Brain microvascular endothelial cell (primary cell): ENCODE measurements at regions not wholly inside any gene's neighbourhood (a gene's known extent, or its start where the extent isn't known, plus 50 kb on each side); places are given as distances from the start of the nearest gene placed in this dataset.

Experiments
- DNase-seq: peaks from one replicate; pipeline ENCODE4 v3.0.0-alpha.2; 2020
- H3K27ac ChIP-seq: fragments of 250-450 bp; sonication (Bioruptor Pico); 2 replicates; pipeline ENCODE4 v1.5.1; 2020; ENCODE audit warnings: mild to moderate bottlenecking, moderate library complexity
- H3K27me3 ChIP-seq: fragments of 250-450 bp; sonication (Bioruptor Pico); replicated peaks from 2 replicates; pipeline ENCODE4 v1.5.1; 2020; ENCODE audit warnings: mild to moderate bottlenecking
- H3K36me3 ChIP-seq: fragments of 250-450 bp; sonication (Bioruptor Pico); replicated peaks from 2 replicates; pipeline ENCODE4 v1.5.1; 2020; ENCODE audit warnings: mild to moderate bottlenecking
- H3K4me3 ChIP-seq: 2 replicates; pipeline ENCODE4 v1.5.1; 2011; ENCODE audit warnings: low read depth, mild to moderate bottlenecking, control low read depth, low read length, moderate library complexity
- in situ Hi-C: cut with HindIII; loops from 2 replicates; pipeline ENCODE4 v1.10.0; 2017; ENCODE audit warnings: low sequenced_read_pairs, low pct_ligation_motif_present
- TF ChIP-seq, protein P1 (sequence below): IDR thresholded peaks from 2 replicates; pipeline ENCODE4 v1.5.1; 2011; ENCODE audit warnings: low read depth, mild to moderate bottlenecking, moderate library complexity, low read length, control low read depth, inconsistent platforms; ENCODE audit errors: missing control alignments

DNA sequence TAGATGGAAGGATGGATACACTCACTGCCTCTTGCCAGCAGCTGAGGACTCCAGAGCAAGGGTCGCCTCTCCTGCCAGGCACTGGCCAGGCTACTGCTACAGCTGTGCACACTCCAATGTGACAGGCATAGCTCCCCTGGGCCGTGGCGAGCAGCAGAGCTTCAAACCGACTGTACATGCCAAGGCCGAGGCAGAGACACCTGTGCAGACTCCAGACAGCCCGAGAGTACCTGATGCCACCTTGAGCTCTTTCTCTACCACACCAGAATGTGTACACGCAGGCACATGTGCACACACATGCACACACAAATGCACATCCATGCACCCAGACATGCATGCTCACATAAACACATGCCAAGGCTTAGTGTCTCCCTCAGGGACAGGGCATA is 508.3 kb upstream of the MYT1L start:
- H3K27ac ChIP-seq = no peak overlapping the region
- DNase-seq = no peak
- no peaks in the 10 kb centered on the region for H3K36me3 ChIP-seq
- no peaks in the 10 kb centered on the region for H3K27me3 ChIP-seq
- in situ Hi-C loops = no loop called here
- H3K4me3 ChIP-seq = no peak overlapping the region
- TF ChIP-seq, protein P1, sequence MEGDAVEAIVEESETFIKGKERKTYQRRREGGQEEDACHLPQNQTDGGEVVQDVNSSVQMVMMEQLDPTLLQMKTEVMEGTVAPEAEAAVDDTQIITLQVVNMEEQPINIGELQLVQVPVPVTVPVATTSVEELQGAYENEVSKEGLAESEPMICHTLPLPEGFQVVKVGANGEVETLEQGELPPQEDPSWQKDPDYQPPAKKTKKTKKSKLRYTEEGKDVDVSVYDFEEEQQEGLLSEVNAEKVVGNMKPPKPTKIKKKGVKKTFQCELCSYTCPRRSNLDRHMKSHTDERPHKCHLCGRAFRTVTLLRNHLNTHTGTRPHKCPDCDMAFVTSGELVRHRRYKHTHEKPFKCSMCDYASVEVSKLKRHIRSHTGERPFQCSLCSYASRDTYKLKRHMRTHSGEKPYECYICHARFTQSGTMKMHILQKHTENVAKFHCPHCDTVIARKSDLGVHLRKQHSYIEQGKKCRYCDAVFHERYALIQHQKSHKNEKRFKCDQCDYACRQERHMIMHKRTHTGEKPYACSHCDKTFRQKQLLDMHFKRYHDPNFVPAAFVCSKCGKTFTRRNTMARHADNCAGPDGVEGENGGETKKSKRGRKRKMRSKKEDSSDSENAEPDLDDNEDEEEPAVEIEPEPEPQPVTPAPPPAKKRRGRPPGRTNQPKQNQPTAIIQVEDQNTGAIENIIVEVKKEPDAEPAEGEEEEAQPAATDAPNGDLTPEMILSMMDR = no peak

DNA sequence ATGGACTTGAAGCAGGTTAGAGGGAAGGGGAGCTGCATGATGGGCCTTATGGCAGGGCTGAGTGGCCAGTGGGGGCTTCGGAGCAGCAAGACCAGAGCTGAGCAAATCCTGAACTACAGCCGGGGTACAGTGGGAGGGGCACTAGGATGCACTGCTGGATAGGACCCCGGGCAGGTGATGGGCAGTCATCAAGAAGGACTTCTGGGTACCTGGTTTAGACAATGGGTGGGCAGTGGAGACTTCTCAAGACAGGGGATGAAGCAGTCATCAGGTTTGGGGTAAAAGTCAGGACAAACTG is 507.4 kb upstream of the MYT1L start:
- Histone ChIP-seq H3K36me3 (no peaks in the 10 kb centered on the region), H3K27me3 (no peaks in the 10 kb centered on the region), H3K4me3 (no peak overlapping the region), H3K27ac (no peak overlapping the region)
- TF ChIP-seq, protein P1 = no peak
- no peak for DNase-seq
- in situ Hi-C loops = no loop called here

DNA sequence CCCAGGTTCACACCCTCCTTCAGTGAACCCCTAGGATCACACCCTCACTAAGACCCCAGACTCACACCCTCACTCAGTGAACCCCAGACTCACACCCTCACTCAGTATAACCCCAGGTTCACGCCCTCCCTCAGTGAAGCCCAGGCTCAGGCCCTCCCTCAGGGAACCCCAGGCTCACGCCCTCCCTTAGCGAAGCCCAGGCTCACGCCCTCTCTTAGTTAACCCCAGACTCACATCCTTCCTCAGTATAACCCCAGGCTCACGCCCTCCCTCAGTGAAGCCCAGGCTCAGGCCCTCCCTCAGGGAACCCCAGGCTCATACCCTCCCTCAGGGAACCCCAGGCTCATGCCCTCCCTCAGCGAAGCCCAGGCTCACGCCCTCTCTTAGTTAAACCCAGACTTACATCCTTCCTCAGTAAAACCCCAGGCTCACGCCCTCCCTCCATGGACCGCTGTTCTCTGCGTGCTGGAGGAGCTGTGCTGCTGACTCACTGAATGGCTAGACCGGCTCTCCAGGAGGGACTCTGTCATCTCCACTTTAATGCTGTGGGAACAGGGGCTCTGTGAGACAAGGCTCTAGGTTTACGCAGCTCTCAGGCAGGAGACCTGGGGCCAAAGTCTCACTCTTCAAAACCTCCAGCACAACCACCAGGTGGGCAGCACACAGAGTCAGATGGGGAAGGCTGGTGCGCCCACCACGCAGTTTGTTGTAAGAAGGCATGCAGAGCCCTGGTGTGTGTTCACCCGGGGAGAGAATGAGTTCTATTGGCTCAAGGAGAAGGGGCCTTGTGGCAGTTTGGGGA is 506.9 kb upstream of the MYT1L start:
- Histone ChIP-seq H3K4me3 (no peak overlapping the region), H3K27ac (no peak overlapping the region), H3K27me3 (no peaks in the 10 kb centered on the region), H3K36me3 (no peaks in the 10 kb centered on the region)
- in situ Hi-C loops = no loop called here
- no peak for DNase-seq
- TF ChIP-seq, protein P1 = no peak

DNA sequence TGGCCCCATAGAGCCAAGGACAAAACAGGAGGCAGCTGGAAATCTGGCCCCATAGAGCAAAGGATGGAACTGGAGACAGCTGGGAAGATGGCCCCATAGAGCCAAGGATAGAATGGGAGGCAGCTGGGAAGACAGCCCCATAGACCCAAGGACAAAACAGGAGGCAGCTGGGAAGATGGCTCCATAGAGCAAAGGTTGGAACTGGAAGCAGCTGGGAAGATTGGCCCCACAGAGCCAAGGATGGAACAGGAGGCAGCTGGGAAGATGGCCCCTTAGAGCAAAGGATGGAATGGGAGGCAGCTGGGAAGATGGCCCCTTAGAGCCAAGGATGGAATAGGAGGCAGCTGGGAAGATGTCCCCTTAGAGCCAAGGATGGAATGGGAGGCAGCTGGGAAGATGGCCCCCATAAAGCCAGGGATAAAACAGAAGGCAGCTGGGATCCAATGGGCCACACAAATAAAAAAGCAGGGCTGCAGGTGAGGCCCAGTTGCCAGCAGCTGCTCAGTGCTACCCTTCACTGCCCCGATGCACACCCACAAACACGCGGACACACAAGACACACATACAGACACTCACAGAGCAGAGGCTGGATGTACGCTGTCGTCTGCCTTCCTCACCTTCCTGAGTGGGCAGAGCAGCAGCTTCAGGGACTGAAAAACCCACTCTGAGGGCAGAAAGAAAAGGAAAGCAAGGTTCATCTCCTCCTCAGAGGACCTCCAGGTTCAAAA is 505.4 kb upstream of the MYT1L start:
- Histone ChIP-seq H3K36me3 (no peaks in the 10 kb centered on the region), H3K4me3 (no peak overlapping the region), H3K27me3 (no peaks in the 10 kb centered on the region), H3K27ac (no peak overlapping the region)
- in situ Hi-C loops = no loop called here
- no peak for DNase-seq
- TF ChIP-seq, protein P1 = no peak

DNA sequence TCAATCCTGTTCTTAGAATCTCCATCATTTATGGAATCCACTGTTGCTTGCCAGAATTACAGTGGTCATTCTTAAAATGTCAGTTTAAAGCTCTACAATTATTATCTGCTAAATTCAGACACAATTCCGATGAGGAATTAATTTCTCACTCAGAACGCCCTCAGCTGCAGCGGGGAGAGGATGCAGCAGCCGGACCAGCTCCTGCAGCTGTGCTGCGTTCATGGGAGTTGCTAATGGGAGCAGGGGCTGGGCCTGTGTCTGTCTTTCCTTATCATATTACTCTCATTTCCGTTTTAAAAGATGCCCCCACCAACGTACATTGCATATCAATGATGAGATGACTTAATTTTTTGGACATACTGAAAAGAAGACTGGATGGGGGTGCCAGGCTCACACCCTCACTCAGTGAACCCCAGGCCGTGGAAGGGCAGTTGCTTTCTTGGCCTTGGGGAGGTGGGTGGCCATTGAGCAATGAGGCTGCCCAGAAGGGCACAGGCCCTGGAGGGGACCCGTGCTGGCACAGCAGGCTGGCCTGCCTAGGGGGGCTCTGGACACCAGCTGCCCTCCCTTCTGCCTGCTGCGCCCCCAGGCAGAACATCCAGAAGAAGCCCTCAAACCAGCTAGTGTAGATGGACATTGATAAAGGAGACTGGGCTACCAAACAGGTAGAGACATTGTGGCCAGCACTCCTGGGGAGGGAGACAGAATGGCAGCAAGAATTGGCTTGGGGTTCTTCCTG is 503.6 kb upstream of the MYT1L start:
- TF ChIP-seq, protein P1 = no peak
- Histone ChIP-seq H3K27ac (no peak overlapping the region), H3K4me3 (no peak overlapping the region), H3K27me3 (no peaks in the 10 kb centered on the region), H3K36me3 (no peaks in the 10 kb centered on the region)
- DNase-seq = no peak
- in situ Hi-C loops = no loop called here
